ENCODE measurements at regions not wholly inside any gene's neighbourhood (a gene's known extent, or its start where the extent isn't known, plus 50 kb on each side); places are given as distances from the start of the nearest gene placed in this dataset.

DNA sequence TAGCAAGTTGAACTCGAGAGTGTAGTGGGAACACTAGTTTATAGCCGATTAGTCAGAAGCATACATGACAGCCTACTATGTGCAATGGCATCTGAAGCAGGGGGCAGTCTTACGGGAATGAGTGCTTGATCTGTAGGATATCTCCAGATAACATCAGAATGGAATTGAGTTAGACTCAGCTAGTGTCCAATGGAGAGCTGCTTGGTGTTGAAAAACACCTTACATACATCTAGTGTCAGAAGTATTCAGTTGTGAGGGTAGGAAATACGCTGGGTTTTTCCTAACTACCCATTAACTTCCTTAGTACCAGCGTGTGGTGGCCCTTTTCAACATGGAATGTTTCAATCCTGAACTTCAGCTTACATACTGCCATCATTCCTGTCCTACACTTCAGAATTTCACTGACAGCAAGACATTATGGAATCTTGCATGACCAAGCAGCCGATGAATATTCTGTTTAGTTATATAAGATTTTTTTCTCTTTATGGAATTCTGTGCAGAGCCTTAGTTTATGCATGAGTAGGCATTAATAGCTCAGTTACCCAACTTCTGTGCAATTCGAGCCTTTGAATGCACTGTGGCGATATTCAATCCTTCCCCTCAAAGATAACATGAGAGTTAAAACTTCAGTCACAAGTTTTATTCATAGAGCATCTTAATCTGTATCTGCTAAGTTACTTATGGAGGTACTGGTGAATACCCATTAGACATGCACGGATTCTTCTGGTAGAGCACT lies 218.6 kb upstream of the MOCS1 start:
- intact Hi-C loops (cut with DNase I) = no loop called here

DNA sequence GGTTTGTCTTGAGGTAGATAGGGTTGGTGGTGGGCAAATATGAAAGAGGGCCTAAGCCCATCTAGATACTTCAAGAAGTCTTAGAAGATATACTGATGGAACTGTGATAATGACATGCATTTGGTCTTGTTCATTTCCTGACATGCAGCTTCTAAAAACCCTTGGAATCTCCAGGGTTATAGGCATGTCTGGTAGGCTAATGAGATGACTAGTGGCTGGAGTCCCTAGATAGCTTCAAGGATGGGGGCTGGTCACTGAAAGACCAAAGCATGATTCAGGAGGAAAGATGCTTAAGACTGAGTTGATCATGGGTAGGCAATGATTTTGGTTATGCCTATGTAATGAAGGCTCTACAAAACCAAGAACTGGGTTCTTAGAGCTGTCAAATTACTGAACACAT lies 217.9 kb upstream of the MOCS1 start:
- Histone ChIP-seq H3K4me3 (no peak overlapping the region), H3K36me3 (no peaks in the 10 kb centered on the region), H3K9me3 (no peaks in the 10 kb centered on the region), H3K27me3 (replicated peaks; ENCODE audit: insufficient read depth) (no peaks in the 10 kb centered on the region), H3K27ac (no peak overlapping the region), H3K4me1 (replicated peaks) (no peaks in the 10 kb centered on the region)
- intact Hi-C loops (cut with DNase I) = no loop called here
- no peak for DNase-seq (ENCODE audit: low spot score)
- TF ChIP-seq, protein P1, sequence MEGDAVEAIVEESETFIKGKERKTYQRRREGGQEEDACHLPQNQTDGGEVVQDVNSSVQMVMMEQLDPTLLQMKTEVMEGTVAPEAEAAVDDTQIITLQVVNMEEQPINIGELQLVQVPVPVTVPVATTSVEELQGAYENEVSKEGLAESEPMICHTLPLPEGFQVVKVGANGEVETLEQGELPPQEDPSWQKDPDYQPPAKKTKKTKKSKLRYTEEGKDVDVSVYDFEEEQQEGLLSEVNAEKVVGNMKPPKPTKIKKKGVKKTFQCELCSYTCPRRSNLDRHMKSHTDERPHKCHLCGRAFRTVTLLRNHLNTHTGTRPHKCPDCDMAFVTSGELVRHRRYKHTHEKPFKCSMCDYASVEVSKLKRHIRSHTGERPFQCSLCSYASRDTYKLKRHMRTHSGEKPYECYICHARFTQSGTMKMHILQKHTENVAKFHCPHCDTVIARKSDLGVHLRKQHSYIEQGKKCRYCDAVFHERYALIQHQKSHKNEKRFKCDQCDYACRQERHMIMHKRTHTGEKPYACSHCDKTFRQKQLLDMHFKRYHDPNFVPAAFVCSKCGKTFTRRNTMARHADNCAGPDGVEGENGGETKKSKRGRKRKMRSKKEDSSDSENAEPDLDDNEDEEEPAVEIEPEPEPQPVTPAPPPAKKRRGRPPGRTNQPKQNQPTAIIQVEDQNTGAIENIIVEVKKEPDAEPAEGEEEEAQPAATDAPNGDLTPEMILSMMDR (IDR thresholded peaks at IDR 0.05) = no peak
- TF ChIP-seq POLR2A (IDR thresholded peaks at IDR 0.05) (no peak), POLR2AphosphoS5 (IDR thresholded peaks at IDR 0.05) (no peak)

More for the DNA sequence above, 218.6 kb upstream of the MOCS1 start:
- H3K4me3 ChIP-seq = no peak overlapping the region
- no peaks in the 10 kb centered on the region for H3K27me3 ChIP-seq (replicated peaks; ENCODE audit: insufficient read depth)
- TF ChIP-seq POLR2AphosphoS5 (IDR thresholded peaks at IDR 0.05) (no peak), POLR2A (IDR thresholded peaks at IDR 0.05) (no peak)
- TF ChIP-seq, protein P1 (IDR thresholded peaks at IDR 0.05) = no peak
- no peaks in the 10 kb centered on the region for H3K4me1 ChIP-seq (replicated peaks)
- H3K27ac ChIP-seq = no peak overlapping the region
- no peaks in the 10 kb centered on the region for H3K36me3 ChIP-seq
- H3K9me3 ChIP-seq = no peaks in the 10 kb centered on the region
- DNase-seq (ENCODE audit: low spot score) = no peak
- WGBS = 68% methylated on average over 9 of the region's 9 CpGs

DNA sequence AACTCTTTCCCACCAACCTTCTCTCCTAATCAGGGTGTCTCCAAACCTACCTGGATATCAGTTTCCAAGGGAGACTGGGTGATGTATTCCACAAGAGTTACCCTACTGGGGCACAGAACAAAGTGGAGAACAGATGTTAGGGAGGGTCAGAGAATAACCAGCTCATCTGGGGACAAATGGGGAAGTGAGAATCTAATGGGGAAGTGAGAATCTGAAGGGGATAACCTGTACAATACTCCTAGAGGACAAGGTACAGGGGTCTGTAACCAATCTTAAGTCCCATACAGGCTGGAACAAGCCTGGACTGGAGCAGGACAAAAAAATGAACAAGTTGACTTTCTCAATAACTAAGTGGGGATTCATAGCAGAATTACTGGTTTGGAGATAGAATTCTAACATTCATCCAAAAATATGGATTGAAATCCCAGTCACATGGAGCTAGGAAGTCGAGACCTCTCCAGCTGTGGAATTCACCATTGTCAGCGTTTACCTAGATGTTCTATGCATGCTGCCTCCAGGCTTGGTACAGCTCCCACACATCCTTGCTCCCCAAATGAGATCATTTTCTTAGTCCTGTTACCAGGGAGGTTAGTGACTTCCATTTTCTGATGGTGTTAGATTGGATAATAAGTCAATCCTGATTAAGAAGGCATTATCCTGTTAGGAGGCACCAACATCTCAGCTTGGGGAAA lies 214.8 kb upstream of the MOCS1 start:
- Histone ChIP-seq H3K9me3 (no peaks in the 10 kb centered on the region), H3K27me3 (replicated peaks; ENCODE audit: insufficient read depth) (no peaks in the 10 kb centered on the region), H3K27ac (no peak overlapping the region), H3K4me1 (replicated peaks) (no peaks in the 10 kb centered on the region), H3K36me3 (no peaks in the 10 kb centered on the region), H3K4me3 (no peak overlapping the region)
- no peak for DNase-seq (ENCODE audit: low spot score)
- intact Hi-C loops (cut with DNase I) = no loop called here
- WGBS = 94% methylated on average over 2 of the region's 2 CpGs
- TF ChIP-seq POLR2A (IDR thresholded peaks at IDR 0.05) (no peak), POLR2AphosphoS5 (IDR thresholded peaks at IDR 0.05) (no peak)
- TF ChIP-seq, protein P1 (IDR thresholded peaks at IDR 0.05) = no peak

DNA sequence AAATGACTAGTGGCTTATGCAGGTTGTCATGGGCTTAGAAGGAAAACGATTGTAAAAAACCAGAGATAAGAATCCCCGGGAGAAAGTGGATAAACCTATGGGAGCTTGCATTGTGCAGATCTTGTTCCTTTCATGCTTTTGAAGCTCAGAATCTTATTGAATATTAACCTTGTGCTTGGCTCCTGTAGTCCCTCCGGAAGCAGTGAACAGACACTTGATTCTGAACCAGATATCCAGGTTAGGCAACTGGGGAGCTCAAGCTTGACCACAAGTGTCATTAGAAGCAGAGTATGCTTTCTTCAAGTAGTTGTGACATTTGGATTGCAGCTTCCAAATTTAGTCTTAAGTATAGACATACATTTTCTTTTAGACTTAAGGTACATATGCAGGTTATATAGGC lies 212.6 kb upstream of the MOCS1 start:
- Histone ChIP-seq H3K27ac (no peak overlapping the region), H3K4me1 (replicated peaks) (no peaks in the 10 kb centered on the region), H3K36me3 (no peaks in the 10 kb centered on the region), H3K27me3 (replicated peaks; ENCODE audit: insufficient read depth) (no peaks in the 10 kb centered on the region), H3K9me3 (no peaks in the 10 kb centered on the region), H3K4me3 (no peak overlapping the region)
- no peak for DNase-seq (ENCODE audit: low spot score)
- 68% methylated on average over 3 of the region's 3 CpGs for WGBS
- TF ChIP-seq POLR2A (IDR thresholded peaks at IDR 0.05) (no peak), POLR2AphosphoS5 (IDR thresholded peaks at IDR 0.05) (no peak)
- TF ChIP-seq, protein P1 (IDR thresholded peaks at IDR 0.05) = no peak
- intact Hi-C loops (cut with DNase I) = no loop called here

DNA sequence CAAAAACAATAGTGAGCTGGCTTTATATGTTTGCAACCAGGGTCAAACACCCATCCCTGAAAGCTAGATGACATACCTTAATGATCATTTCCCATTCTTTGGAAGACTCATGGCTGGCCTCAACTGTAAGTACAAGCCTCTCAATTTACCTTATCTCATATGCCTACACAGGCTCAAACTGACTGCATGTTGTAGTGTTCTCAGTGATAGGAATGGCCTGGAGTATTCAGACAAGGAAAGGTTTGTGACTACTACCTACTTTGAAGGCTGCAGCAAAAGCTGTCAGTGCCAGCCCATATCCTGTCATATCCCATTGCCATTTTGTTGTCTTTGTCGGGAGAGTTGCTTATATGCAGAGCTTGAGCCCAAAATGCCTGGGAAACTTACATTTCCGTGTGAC lies 205.2 kb upstream of the MOCS1 start:
- Histone ChIP-seq H3K36me3 (no peaks in the 10 kb centered on the region), H3K4me1 (replicated peaks) (no peaks in the 10 kb centered on the region), H3K27ac (no peak overlapping the region), H3K27me3 (replicated peaks; ENCODE audit: insufficient read depth) (no peaks in the 10 kb centered on the region), H3K9me3 (no peaks in the 10 kb centered on the region), H3K4me3 (no peak overlapping the region)
- TF ChIP-seq POLR2A (IDR thresholded peaks at IDR 0.05) = no peak
- 91% methylated on average over 2 of the region's 2 CpGs for WGBS
- DNase-seq (ENCODE audit: low spot score) = no peak
- intact Hi-C loops (cut with DNase I) = no loop called here
